Mucosa of gallbladder (tissue), 1 donor: ENCODE measurements at regions not wholly inside any gene's neighbourhood (a gene's known extent, or its start where the extent isn't known, plus 50 kb on each side); places are given as distances from the start of the nearest gene placed in this dataset.
"Not testable (repeated sequence)": the region's sequence is repeated elsewhere in the genome, so short reads cannot be mapped to it uniquely, and the experiment has no call there.

Experiments
- DNase-seq: peaks from one replicate; pipeline ENCODE4 v3.0.0-alpha.2; 2020; ENCODE audit warnings: low spot score
- donor health status: DM: no; HTN: no; CAD: no.

GRCh38 chr2:122799391-122799790 lies 1043.9 kb downstream of the TSN start:
- no peak for DNase-seq

GRCh38 chr2:122800781-122801180 lies 1045.3 kb downstream of the TSN start:
- DNase-seq: no peak

DNA sequence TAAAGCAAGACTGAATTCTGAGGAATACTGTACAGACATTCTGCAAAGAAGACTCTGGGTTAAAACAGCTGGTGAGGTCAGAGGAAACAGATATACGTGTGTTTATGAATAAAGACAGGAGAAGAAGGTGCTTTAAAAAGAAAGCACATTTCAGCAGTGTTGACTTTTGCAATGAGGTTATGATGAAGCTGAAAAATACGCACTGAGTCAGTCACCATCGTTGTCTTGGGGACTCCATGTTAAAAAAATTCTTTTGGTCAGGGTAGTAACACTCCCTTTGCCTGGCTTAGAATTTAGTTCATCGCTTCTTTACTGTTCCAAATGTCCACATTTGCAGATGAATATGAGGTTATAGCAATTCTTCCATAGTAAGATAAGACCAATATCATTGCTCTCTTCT lies 1049.0 kb downstream of the TSN start:
- no peak for DNase-seq

DNA sequence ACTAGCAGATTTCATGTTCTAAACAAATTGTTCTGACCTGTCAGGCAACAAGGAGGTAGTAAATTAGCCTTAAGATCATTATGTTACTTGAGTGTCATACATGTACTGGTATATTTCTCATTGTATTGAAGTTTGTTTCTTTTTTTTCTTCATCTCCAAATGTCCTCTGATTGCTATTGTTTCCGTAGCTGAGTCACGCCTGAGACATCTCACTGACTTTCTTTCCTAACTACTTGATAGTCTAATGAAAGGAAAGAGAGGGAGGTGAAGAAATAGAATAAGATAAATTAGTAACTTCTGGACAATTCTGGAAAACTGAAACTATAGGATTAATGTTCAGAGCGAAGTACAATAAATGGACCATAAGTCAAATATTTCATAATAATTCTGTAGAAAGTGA lies 1049.9 kb downstream of the TSN start:
- DNase-seq: no peak

GRCh38 chr2:122808286-122808969 lies 1053.0 kb downstream of the TSN start:
- DNase-seq: no peak

DNA sequence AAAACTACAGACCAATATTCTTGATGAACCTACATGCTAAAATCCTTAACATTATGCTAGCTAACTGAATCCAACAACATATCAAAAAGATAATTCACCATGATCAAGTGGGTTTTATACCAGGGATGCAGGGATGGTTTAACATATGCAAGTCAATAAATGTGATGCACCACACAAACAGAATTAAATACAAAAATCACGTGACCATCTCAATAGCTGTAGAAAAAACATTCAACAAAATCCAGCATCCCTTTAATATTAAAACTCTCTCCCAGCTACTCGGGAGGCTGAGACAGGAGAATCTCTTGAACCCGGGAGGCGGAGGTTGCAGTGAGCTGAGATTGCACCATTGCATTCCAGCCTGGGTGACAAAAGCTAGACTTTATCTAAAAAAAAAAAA lies 1056.8 kb downstream of the TSN start:
- DNase-seq: not testable (repeated sequence)

- DNase-seq: no peak
Observed at GRCh38 chr2:122815120-122815519, 1059.7 kb downstream of the TSN start.

DNA sequence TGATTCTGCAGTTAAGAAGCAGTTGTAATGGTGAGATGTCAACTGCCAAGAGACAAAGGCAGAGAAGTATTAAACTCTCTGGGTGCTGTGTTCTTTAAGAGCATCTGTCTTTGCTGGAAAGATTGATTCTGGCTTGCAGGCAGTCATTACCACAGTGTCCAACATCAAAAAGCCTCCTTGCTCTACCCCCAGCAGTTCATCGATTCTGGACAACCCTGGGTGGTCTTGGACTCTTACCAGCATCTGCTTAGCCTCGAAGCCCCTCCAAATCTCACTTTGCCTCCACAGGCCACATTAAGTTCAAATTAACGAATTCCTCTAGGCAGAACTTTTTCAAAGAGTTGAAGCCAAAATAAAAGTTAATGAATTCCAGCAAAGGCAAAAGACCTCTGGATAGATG lies 1061.4 kb downstream of the TSN start:
- DNase-seq: no peak

- DNase-seq: no peak
Observed at GRCh38 chr2:122822319-122822718, 1066.9 kb downstream of the TSN start.

DNA sequence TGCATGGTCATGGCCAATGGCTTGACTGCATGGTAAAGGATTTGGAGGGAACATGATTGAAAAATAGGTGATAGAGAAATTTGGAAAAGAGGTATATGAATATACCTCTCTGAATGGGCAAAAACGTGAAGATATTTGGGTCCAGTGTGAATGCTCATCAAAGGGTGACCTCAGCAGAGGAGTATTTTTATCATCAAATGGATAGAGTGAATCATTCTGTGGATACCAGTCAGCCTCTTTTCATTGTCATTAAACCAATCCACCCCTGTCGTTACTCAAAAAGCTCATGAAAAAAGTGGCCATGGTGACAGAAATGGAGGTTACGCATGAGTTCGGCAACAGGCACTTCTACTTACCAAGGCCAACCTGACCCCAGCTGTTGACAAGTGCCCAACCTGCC lies 1074.7 kb downstream of the TSN start:
- DNase-seq: no peak

DNA sequence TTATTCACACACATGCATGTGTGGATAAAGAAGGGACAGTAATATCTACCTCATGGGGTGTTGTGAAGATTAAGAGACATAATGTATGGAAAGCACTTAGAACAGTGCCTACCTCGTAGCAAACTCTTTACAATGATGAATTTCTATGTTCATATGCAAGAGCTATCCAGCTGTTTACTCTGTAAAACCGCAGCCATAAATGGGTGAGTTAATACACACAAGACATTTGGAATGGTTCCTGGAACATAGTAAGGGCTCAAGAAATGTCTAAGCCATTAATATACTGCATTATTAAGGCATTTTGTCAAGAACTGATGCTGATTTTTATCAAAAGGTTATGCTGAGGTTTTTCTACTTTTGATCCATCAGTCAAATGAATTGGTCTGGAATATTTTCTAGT lies 1076.2 kb downstream of the TSN start:
- DNase-seq: no peak

GRCh38 chr2:122843503-122843902 lies 1088.1 kb downstream of the TSN start:
- DNase-seq: no peak

- DNase-seq: no peak
Observed at GRCh38 chr2:122851161-122851560, 1095.7 kb downstream of the TSN start.

DNA sequence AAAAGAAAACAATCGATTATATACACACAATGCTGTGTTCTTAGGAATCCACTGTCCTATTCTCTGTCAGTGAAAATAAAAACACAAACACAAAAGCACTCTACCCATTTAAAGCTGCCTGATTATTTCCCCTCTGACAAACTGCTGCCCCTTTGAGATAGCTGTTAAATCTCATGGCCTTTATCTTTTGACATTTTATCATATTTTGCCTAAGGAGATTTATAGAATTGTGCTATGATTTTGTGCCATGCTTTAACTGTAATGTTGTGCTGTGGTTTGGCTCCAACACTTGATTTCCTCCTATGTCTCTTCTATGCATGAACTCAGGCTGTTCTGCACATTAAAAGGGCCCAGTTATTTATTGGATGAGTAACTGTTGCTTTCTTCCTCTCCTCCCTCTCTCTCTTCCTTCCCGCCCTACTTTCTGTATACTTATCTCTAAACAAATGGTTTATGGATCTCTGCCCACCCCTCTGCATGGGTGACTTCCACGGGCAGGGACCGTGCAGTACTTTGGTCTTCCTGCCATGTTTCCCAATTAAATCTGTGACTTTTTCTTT lies 1096.6 kb downstream of the TSN start:
- no peak for DNase-seq

- DNase-seq: no peak
Observed at GRCh38 chr2:122856696-122857095, 1101.2 kb downstream of the TSN start.

DNA sequence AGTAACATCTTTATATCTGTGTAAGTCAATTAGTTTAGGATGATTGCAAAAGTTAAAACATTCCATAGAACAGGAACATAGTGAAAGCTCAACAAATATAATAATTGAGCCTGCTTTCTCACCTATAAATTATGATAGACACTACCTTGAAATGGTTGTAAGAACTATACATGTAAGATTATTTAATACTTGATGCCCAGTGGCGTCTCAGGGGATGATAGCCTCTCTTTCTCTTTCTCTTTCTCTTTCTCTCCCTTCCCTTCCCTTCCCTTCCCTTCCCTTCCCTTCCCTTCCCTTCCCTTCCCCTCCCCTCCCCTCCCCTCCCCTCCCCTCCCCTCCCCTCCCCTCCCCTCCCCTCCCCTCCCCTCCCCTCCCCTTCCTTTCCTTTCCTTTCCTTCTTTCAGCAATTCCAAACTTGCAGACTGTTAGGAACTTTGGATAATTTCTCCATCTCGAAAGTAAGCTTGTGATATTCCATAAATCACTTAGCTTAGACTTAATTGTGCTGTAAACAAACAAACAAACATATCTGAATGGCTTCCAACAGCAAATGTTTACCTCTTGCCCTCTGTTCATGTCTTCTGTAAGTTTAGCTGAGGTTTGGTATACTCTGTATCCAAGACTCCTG lies 1102.7 kb downstream of the TSN start:
- DNase-seq: no peak

GRCh38 chr2:122858813-122859212 lies 1103.4 kb downstream of the TSN start:
- DNase-seq: no peak

- no peak for DNase-seq
Observed at GRCh38 chr2:122859260-122859659, 1103.8 kb downstream of the TSN start.

GRCh38 chr2:122863532-122863931 lies 1108.1 kb downstream of the TSN start:
- no peak for DNase-seq

- no peak for DNase-seq
Observed at GRCh38 chr2:122864728-122865127, 1109.3 kb downstream of the TSN start.

- DNase-seq: no peak
Observed at GRCh38 chr2:122866095-122866494, 1110.6 kb downstream of the TSN start.

DNA sequence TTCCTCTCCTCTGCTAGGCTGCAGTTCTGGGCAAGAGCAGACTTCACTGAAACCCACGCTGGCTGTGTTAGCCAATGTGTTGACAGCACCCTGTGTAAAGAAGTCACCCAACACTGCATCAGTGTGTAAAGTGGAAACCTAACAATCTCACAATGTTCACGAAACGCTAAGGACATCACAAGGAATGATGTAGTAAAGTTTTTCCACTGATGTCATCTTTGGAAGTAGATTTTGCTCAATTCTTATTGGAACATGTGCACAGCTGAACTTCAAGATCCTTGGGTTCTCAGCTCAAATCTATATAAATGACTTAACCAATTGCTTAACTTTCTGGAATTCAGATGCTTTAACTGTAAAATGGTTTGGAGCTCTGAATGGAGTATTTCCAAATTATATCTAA lies 1112.5 kb downstream of the TSN start:
- DNase-seq: no peak

GRCh38 chr2:122868646-122869275 lies 1113.3 kb downstream of the TSN start:
- no peak for DNase-seq
